Spleen (tissue), 11 donors: ENCODE measurements at regions not wholly inside any gene's neighbourhood (a gene's known extent, or its start where the extent isn't known, plus 50 kb on each side); places are given as distances from the start of the nearest gene placed in this dataset.

Source experiments
- DNase-seq: peaks from one replicate; pipeline ENCODE4 v3.0.0-alpha.2; 2020
- H3K27ac ChIP-seq, 8 donors: fragments of 200-600 bp; sonication (generic) in 7 of 8; 1 replicate in 4 of 8; 2 replicates in 4 of 8; pipeline versions ENCODE4 v1.5.0 to v1.8.0; 2016 to 2021; ENCODE audit warnings: inconsistent platforms in 4 of 8, mild to moderate bottlenecking in 4 of 8, moderate library complexity in 1 of 8
- H3K27me3 ChIP-seq, 7 donors: fragments of 200-600 bp; sonication (generic) in 6 of 7; replicated peaks in 1 of 7; 1 replicate in 4 of 7; 2 replicates in 3 of 7; pipeline versions ENCODE4 v1.5.0 to v1.8.0; 2016 to 2021; ENCODE audit warnings: inconsistent platforms in 3 of 7, mild to moderate bottlenecking in 1 of 7
- H3K36me3 ChIP-seq, 6 donors: fragments of 200-600 bp; sonication (generic) in 5 of 6; 1 replicate in 4 of 6; 2 replicates in 2 of 6; pipeline versions ENCODE4 v1.5.0 to v1.8.0; 2016 to 2021; ENCODE audit warnings: inconsistent platforms in 2 of 6
- H3K4me1 ChIP-seq, 6 donors: fragments of 200-600 bp; sonication (generic) in 5 of 6; 1 replicate in 3 of 6; 2 replicates in 3 of 6; pipeline versions ENCODE4 v1.5.0 to v1.8.0; 2016 to 2021; ENCODE audit warnings: inconsistent platforms in 3 of 6
- H3K4me3 ChIP-seq, 8 donors: fragments of 200-600 bp; sonication (generic) in 7 of 8; 1 replicate in 4 of 8; 2 replicates in 4 of 8; pipeline versions ENCODE4 v1.5.0 to v1.8.0; 2016 to 2021; ENCODE audit warnings: inconsistent platforms in 4 of 8, mild to moderate bottlenecking in 4 of 8, moderate library complexity in 2 of 8
- H3K9me3 ChIP-seq, 8 donors: fragments of 200-600 bp; sonication (generic) in 7 of 8; 1 replicate in 4 of 8; 2 replicates in 4 of 8; pipeline versions ENCODE4 v1.5.0 to v1.8.0; 2016 to 2021; ENCODE audit warnings: inconsistent platforms in 4 of 8
- CTCF ChIP-seq, 11 experiments: fragments of 200-600 bp in 7 of 11; fragments of 450-650 bp in 4 of 11; sonication (generic) in 4 of 11; IDR thresholded peaks in 8 of 11; conservative IDR thresholded peaks in 3 of 11; 1 replicate in 7 of 11; 2 replicates in 4 of 11; pipeline versions ENCODE4 v1.4.0 to v1.8.0; 2016 to 2021; ENCODE audit warnings: antibody characterized with exemption in 11 of 11, inconsistent platforms in 4 of 11, mild to moderate bottlenecking in 1 of 11
- POLR2A ChIP-seq, 3 donors: fragments of 450-650 bp; IDR thresholded peaks; one replicate each; pipeline ENCODE4 v1.5.1; 2017; ENCODE audit warnings: antibody characterized with exemption in 3 of 3, mild to moderate bottlenecking in 1 of 3
- POLR2AphosphoS5 ChIP-seq, 3 donors: sonication (generic); formaldehyde crosslinking; IDR thresholded peaks; one replicate each; pipeline ENCODE4 v1.5.1; 2017; ENCODE audit warnings: antibody characterized with exemption in 3 of 3
- WGBS, 5 donors: extraction: QIAGEN DNeasy Blood & Tissue Kit in 3 of 5; methylation state at CpG; one replicate each; pipeline versions ENCODE4 v1.1.5 to v1.1.7; 2013 to 2018; 5-methylcytosine and 5-hydroxymethylcytosine counted together
- intact Hi-C: fragments of 100-400 bp; cut with DNase I; formaldehyde crosslinking; loops from one replicate; pipeline ENCODE4 v1.15.0; 2023; ENCODE audit warnings: low total_unique reads
- donor health status: healthy with polysubstance abuse.
- donor health status: DM: no; HTN: no; CAD: no; lungs with moderate emphysema.
- donor health status: DM: no; HTN: no; CAD: no.
- donor health status: Bipolar disorder and iron deficiency.
- donor health status: healthy.
- donor health status: DM: no; HTN: no; CAD: no.
- donor health status: DM: yes; HTN: yes; CAD: no.

GRCh38 chr4:22932326-22932725, 239.6 kb downstream of the GBA3 start:
- H3K27me3 ChIP-seq = no peaks in the 10 kb centered on the region
- 78 to 86% (median 84%) methylated on average over 2 of the region's 2 CpGs for WGBS, 5 donors
- H3K27ac ChIP-seq = no peak overlapping the region
- H3K36me3 ChIP-seq = no peaks in the 10 kb centered on the region
- intact Hi-C loops = no loop called here
- TF ChIP-seq CTCF (IDR thresholded peaks at IDR 0.05 in 8 of 11, conservative IDR thresholded peaks at IDR 0.05 in 3 of 11) (no peak), POLR2AphosphoS5 (IDR thresholded peaks at IDR 0.05) (no peak), POLR2A (IDR thresholded peaks at IDR 0.05) (no peak)
- no peaks in the 10 kb centered on the region for H3K4me1 ChIP-seq
- peaks cover 0 to 15% (median 0%) of the 10 kb centered on the region in 8 donors for H3K9me3 ChIP-seq
- H3K4me3 ChIP-seq = no peak overlapping the region
- DNase-seq = no peak

- H3K36me3 ChIP-seq = no peaks in the 10 kb centered on the region
- intact Hi-C loops = no loop called here
- peaks cover 0 to 16% (median 0%) of the 10 kb centered on the region in 8 donors for H3K9me3 ChIP-seq
- no peak overlapping the region for H3K27ac ChIP-seq
- TF ChIP-seq CTCF (IDR thresholded peaks at IDR 0.05 in 8 of 11, conservative IDR thresholded peaks at IDR 0.05 in 3 of 11) (no peak), POLR2AphosphoS5 (IDR thresholded peaks at IDR 0.05) (no peak), POLR2A (IDR thresholded peaks at IDR 0.05) (no peak)
- no peak for DNase-seq
- no peaks in the 10 kb centered on the region for H3K27me3 ChIP-seq
- no peak overlapping the region for H3K4me3 ChIP-seq
- no peaks in the 10 kb centered on the region for H3K4me1 ChIP-seq
- 69 to 94% (median 87%) methylated on average over 2 of the region's 2 CpGs for WGBS, 5 donors
These were observed 229.7 kb downstream of the GBA3 start for GRCh38 chr4:22922426-22922825.

- H3K27ac ChIP-seq = no peak overlapping the region
- intact Hi-C loops = no loop called here
- H3K9me3 ChIP-seq = peaks cover 0 to 16% (median 0%) of the 10 kb centered on the region in 8 donors
- H3K36me3 ChIP-seq = no peaks in the 10 kb centered on the region
- no peak for DNase-seq
- H3K4me3 ChIP-seq = no peak overlapping the region
- H3K4me1 ChIP-seq = no peaks in the 10 kb centered on the region
- 4 to 13% (median 8%) methylated on average over 5 of the region's 5 CpGs for WGBS, 5 donors
- no peaks in the 10 kb centered on the region for H3K27me3 ChIP-seq
- no peak for TF ChIP-seq CTCF (IDR thresholded peaks at IDR 0.05 in 8 of 11, conservative IDR thresholded peaks at IDR 0.05 in 3 of 11)
- TF ChIP-seq POLR2AphosphoS5 (IDR thresholded peaks at IDR 0.05) = no peak
These were observed 229.2 kb downstream of the GBA3 start for GRCh38 chr4:22921936-22922335.

- no peaks in the 10 kb centered on the region for H3K36me3 ChIP-seq
- no peaks in the 10 kb centered on the region for H3K27me3 ChIP-seq
- H3K4me3 ChIP-seq = no peak overlapping the region
- H3K9me3 ChIP-seq = peaks cover 0 to 12% (median 0%) of the 10 kb centered on the region in 8 donors
- no peak for DNase-seq
- H3K4me1 ChIP-seq = no peaks in the 10 kb centered on the region
- TF ChIP-seq CTCF (IDR thresholded peaks at IDR 0.05 in 8 of 11, conservative IDR thresholded peaks at IDR 0.05 in 3 of 11) = no peak
- no peak for TF ChIP-seq POLR2AphosphoS5 (IDR thresholded peaks at IDR 0.05)
- no peak for TF ChIP-seq POLR2A (IDR thresholded peaks at IDR 0.05)
- intact Hi-C loops = no loop called here
- H3K27ac ChIP-seq = no peak overlapping the region
These were observed 218.5 kb downstream of the GBA3 start for GRCh38 chr4:22911285-22911684.
